CD14-positive monocyte (primary cell): ENCODE measurements at regions not wholly inside any gene's neighbourhood (a gene's known extent, or its start where the extent isn't known, plus 50 kb on each side); places are given as distances from the start of the nearest gene placed in this dataset.

Source experiments
- DNase-seq, 3 donors: peaks; one replicate each; pipeline ENCODE4 v3.0.0-alpha.2; 2011 to 2022
- H2AFZ ChIP-seq: 2 replicates; pipeline ENCODE4 v1.6.0; 2012; ENCODE audit warnings: mild to moderate bottlenecking, low read depth, low read length, inconsistent platforms; ENCODE audit not compliant: insufficient read depth, poor library complexity, severe bottlenecking
- H3K27ac ChIP-seq, 2 donors: 1 replicate in 1 of 2; 2 replicates in 1 of 2; pipeline ENCODE4 v1.5.1; 2012 to 2013; ENCODE audit warnings: low read length in 2 of 2, control low read depth in 1 of 2, inconsistent platforms in 1 of 2, low read depth in 1 of 2, mild to moderate bottlenecking in 1 of 2
- H3K27me3 ChIP-seq, 2 donors: one replicate each; pipeline versions ENCODE4 v1.6.0 to v1.6.1; 2011 to 2013; ENCODE audit warnings: low read length in 2 of 2; ENCODE audit not compliant: control insufficient read depth in 2 of 2, insufficient read depth in 2 of 2
- H3K36me3 ChIP-seq, 2 donors: replicated peaks in 1 of 2; 1 replicate in 1 of 2; 2 replicates in 1 of 2; pipeline versions ENCODE4 v1.5.1 to v1.6.1; 2012 to 2013; ENCODE audit warnings: low read length in 2 of 2, control low read depth in 1 of 2, inconsistent platforms in 1 of 2, mild to moderate bottlenecking in 1 of 2; ENCODE audit not compliant: insufficient read depth in 2 of 2, control insufficient read depth in 1 of 2
- H3K4me1 ChIP-seq, 2 donors: 1 replicate in 1 of 2; 2 replicates in 1 of 2; pipeline versions ENCODE4 v1.5.1 to v1.6.1; 2012 to 2013; ENCODE audit warnings: low read length in 2 of 2, control low read depth in 1 of 2, inconsistent platforms in 1 of 2, mild to moderate bottlenecking in 1 of 2, moderate library complexity in 1 of 2; ENCODE audit not compliant: insufficient read depth in 2 of 2, control insufficient read depth in 1 of 2
- H3K4me2 ChIP-seq: replicated peaks from 2 replicates; pipeline ENCODE3; 2012; ENCODE audit warnings: low read length, moderate library complexity, mild to moderate bottlenecking; ENCODE audit not compliant: poor library complexity, severe bottlenecking; ENCODE audit errors: extremely low read depth
- H3K4me3 ChIP-seq, 3 experiments: fragments of 200-600 bp in 1 of 3; sonication (generic) in 1 of 3; replicated peaks in 1 of 3; 1 replicate in 2 of 3; 2 replicates in 1 of 3; pipeline ENCODE4 v1.5.1; 2011 to 2013; ENCODE audit warnings: low read length in 3 of 3, mild to moderate bottlenecking in 3 of 3, control low read depth in 2 of 3, low read depth in 2 of 3, inconsistent platforms in 1 of 3, moderate library complexity in 1 of 3
- H3K79me2 ChIP-seq: 2 replicates; pipeline ENCODE4 v1.6.0; 2012; ENCODE audit warnings: mild to moderate bottlenecking, control low read depth, inconsistent platforms, low read length, moderate library complexity; ENCODE audit not compliant: insufficient read depth
- H3K9ac ChIP-seq: 2 replicates; pipeline ENCODE4 v1.6.0; 2017; ENCODE audit warnings: low read length, mild to moderate bottlenecking; ENCODE audit not compliant: insufficient read depth, poor library complexity, severe bottlenecking
- H3K9me3 ChIP-seq, 2 donors: replicated peaks in 1 of 2; 1 replicate in 1 of 2; 2 replicates in 1 of 2; pipeline versions ENCODE4 v1.5.1 to v1.6.1; 2012 to 2013; ENCODE audit warnings: low read length in 2 of 2, control low read depth in 1 of 2; ENCODE audit not compliant: control insufficient read depth in 1 of 2, insufficient read depth in 1 of 2
- H4K20me1 ChIP-seq: 2 replicates; pipeline ENCODE4 v1.6.0; 2012; ENCODE audit warnings: mild to moderate bottlenecking, low read length, control low read depth, moderate library complexity; ENCODE audit not compliant: insufficient read depth
- H3K27ac Mint-ChIP-seq, 7 donors: one replicate each; pipeline ENCODE4 v1.8.0; 2020; ENCODE audit warnings: mild to moderate bottlenecking in 7 of 7, mixed read lengths in 7 of 7, moderate library complexity in 6 of 7, inconsistent platforms in 2 of 7
- H3K27me3 Mint-ChIP-seq, 3 donors: one replicate each; pipeline ENCODE4 v1.8.0; 2021 to 2022; ENCODE audit warnings: low read depth in 3 of 3, mild to moderate bottlenecking in 3 of 3, mixed read lengths in 3 of 3, moderate library complexity in 3 of 3, inconsistent platforms in 1 of 3
- H3K36me3 Mint-ChIP-seq, 2 donors: one replicate each; pipeline ENCODE4 v1.8.0; 2020; ENCODE audit warnings: mixed read lengths in 2 of 2, inconsistent platforms in 1 of 2, mild to moderate bottlenecking in 1 of 2
- H3K4me1 Mint-ChIP-seq: one replicate; pipeline ENCODE4 v1.8.0; 2020; ENCODE audit warnings: mild to moderate bottlenecking, mixed read lengths
- H3K4me3 Mint-ChIP-seq, 2 donors: one replicate each; pipeline ENCODE4 v1.8.0; 2020; ENCODE audit warnings: mild to moderate bottlenecking in 2 of 2, mixed read lengths in 2 of 2, moderate library complexity in 1 of 2
- H3K9me3 Mint-ChIP-seq, 7 donors: one replicate each; pipeline ENCODE4 v1.8.0; 2020 to 2022; ENCODE audit warnings: mixed read lengths in 7 of 7, mild to moderate bottlenecking in 6 of 7, moderate library complexity in 6 of 7, inconsistent platforms in 2 of 7
- CTCF ChIP-seq: fragments of 200-600 bp; IDR thresholded peaks from one replicate; pipeline ENCODE4 v1.8.0; 2022; ENCODE audit warnings: antibody characterized with exemption, mild to moderate bottlenecking
- WGBS: methylation state at CpG from one replicate; pipeline ENCODE4 v1.1.5; 2013; ENCODE audit warnings: missing lambda C conversion rate; ENCODE audit not compliant: insufficient coverage; 5-methylcytosine and 5-hydroxymethylcytosine counted together
- intact Hi-C, 2 donors: fragments of 100-400 bp; cut with micrococcal nuclease; formaldehyde crosslinking; loops; one replicate each; pipeline versions ENCODE4 v1.15.0 to v1.15.1; 2023

- Histone ChIP-seq H3K4me3 (no peak overlapping the region), H4K20me1 (no peaks in the 10 kb centered on the region), H3K36me3 (no peaks in the 10 kb centered on the region), H3K4me2 (no peak overlapping the region), H3K79me2 (no peaks in the 10 kb centered on the region), H3K9me3 (no peaks in the 10 kb centered on the region), H3K27me3 (no peaks in the 10 kb centered on the region), H2AFZ (no peak overlapping the region), H3K27ac (no peak overlapping the region), H3K4me1 (peaks cover 2 to 8% of the 10 kb centered on the region in 2 donors), H3K9ac (no peak overlapping the region)
- no peak for DNase-seq
- intact Hi-C loops: no loop called here
- H3K36me3 Mint-ChIP-seq: no peaks in the 10 kb centered on the region
- WGBS: 91% methylated on average over 5 of the region's 5 CpGs
- peaks cover 14% of the 10 kb centered on the region for H3K4me1 Mint-ChIP-seq
- no peak overlapping the region for H3K27ac Mint-ChIP-seq
- peaks cover 0 to 6% (median 3%) of the 10 kb centered on the region in 7 donors for H3K9me3 Mint-ChIP-seq
- no peak overlapping the region for H3K4me3 Mint-ChIP-seq
- TF ChIP-seq CTCF: no peak
- H3K27me3 Mint-ChIP-seq: peaks cover 1 to 4% (median 3%) of the 10 kb centered on the region in 3 donors
Observed at GRCh38 chr1:182293119-182293589, 98.4 kb downstream of the GLUL start.

GRCh38 chr1:182292193-182292741 lies 99.3 kb downstream of the GLUL start:
- Mint-ChIP-seq H3K27me3 (peaks cover 1 to 5% (median 1%) of the 10 kb centered on the region in 3 donors), H3K36me3 (no peaks in the 10 kb centered on the region), H3K4me3 (no peak overlapping the region), H3K4me1 (peaks cover 14% of the 10 kb centered on the region), H3K9me3 (peaks cover 0 to 6% (median 3%) of the 10 kb centered on the region in 7 donors), H3K27ac (no peak overlapping the region)
- no peak overlapping the region for H3K9ac ChIP-seq
- no peaks in the 10 kb centered on the region for H3K27me3 ChIP-seq
- no peak overlapping the region for H3K27ac ChIP-seq
- TF ChIP-seq CTCF: no peak
- H3K9me3 ChIP-seq: no peaks in the 10 kb centered on the region
- no peaks in the 10 kb centered on the region for H3K36me3 ChIP-seq
- no peaks in the 10 kb centered on the region for H3K79me2 ChIP-seq
- H3K4me3 ChIP-seq: no peak overlapping the region
- H3K4me1 ChIP-seq: peaks cover 2 to 8% of the 10 kb centered on the region in 2 donors
- H4K20me1 ChIP-seq: no peaks in the 10 kb centered on the region
- no peak for DNase-seq
- no peak overlapping the region for H3K4me2 ChIP-seq
- no CpG with 5 or more reads among the region's 8 CpGs for WGBS
- intact Hi-C loops: no loop called here
- H2AFZ ChIP-seq: no peak overlapping the region
